Common myeloid progenitor, CD34-positive (primary cell): ENCODE measurements at regions not wholly inside any gene's neighbourhood (a gene's known extent, or its start where the extent isn't known, plus 50 kb on each side); places are given as distances from the start of the nearest gene placed in this dataset.

ENCODE experiments used
- CTCF ChIA-PET: fragments of 350-600 bp; sonication (Branson Sonifier 250); formaldehyde crosslinking; loops from one replicate; lab custom pipeline; 2021; ENCODE audit warnings: antibody characterized with exemption; lab: Charles Lee
- POLR2A ChIA-PET: fragments of 350-600 bp; sonication (Branson Sonifier 250); formaldehyde crosslinking; loops from one replicate; lab custom pipeline; 2021; ENCODE audit warnings: antibody characterized with exemption; lab: Charles Lee
- DNase-seq, 3 donors: peaks; one replicate each; pipeline versions ENCODE4 v3.0.0 to v3.0.0-alpha.2; 2013
- H3K27ac ChIP-seq, 2 experiments: 1 replicate in 1 of 2; 2 replicates in 1 of 2; pipeline ENCODE4 v1.7.0; 2013; ENCODE audit warnings: inconsistent platforms in 2 of 2, low read length in 2 of 2, mild to moderate bottlenecking in 2 of 2, low read depth in 1 of 2, moderate library complexity in 1 of 2; ENCODE audit not compliant: severe bottlenecking in 2 of 2, insufficient read depth in 1 of 2, poor library complexity in 1 of 2
- H3K27me3 ChIP-seq, 5 experiments: replicated peaks in 2 of 5; 1 replicate in 3 of 5; 2 replicates in 2 of 5; pipeline versions ENCODE4 v1.6.1 to v1.7.0; 2013; ENCODE audit warnings: low read length in 4 of 5, mild to moderate bottlenecking in 2 of 5, moderate library complexity in 2 of 5, inconsistent platforms in 1 of 5; ENCODE audit not compliant: insufficient read depth in 5 of 5, control insufficient read depth in 4 of 5
- H3K36me3 ChIP-seq, 4 experiments: 1 replicate in 2 of 4; 2 replicates in 2 of 4; pipeline versions ENCODE4 v1.6.1 to v1.7.0; 2013; ENCODE audit warnings: low read length in 3 of 4, control low read depth in 1 of 4, mild to moderate bottlenecking in 1 of 4; ENCODE audit not compliant: control insufficient read depth in 4 of 4, insufficient read depth in 4 of 4
- H3K4me1 ChIP-seq, 4 experiments: 1 replicate in 3 of 4; 2 replicates in 1 of 4; pipeline versions ENCODE4 v1.6.1 to v1.7.1; 2013; ENCODE audit warnings: low read length in 3 of 4, mild to moderate bottlenecking in 3 of 4, control low read depth in 1 of 4, inconsistent platforms in 1 of 4, moderate library complexity in 1 of 4; ENCODE audit not compliant: control insufficient read depth in 4 of 4, insufficient read depth in 4 of 4; ENCODE audit errors: control extremely low read depth in 1 of 4
- H3K4me3 ChIP-seq, 7 experiments: 1 replicate in 4 of 7; 2 replicates in 3 of 7; pipeline versions ENCODE4 v1.5.1 to v1.7.0; 2013; ENCODE audit warnings: mild to moderate bottlenecking in 7 of 7, low read length in 6 of 7, moderate library complexity in 6 of 7, inconsistent platforms in 2 of 7, low read depth in 2 of 7, control low read depth in 1 of 7; ENCODE audit not compliant: insufficient read depth in 4 of 7, control insufficient read depth in 1 of 7; ENCODE audit errors: extremely low read depth in 1 of 7
- H3K9me3 ChIP-seq, 5 experiments: 1 replicate in 4 of 5; 2 replicates in 1 of 5; pipeline versions ENCODE4 v1.6.1 to v1.7.1; 2013; ENCODE audit warnings: low read length in 4 of 5, mild to moderate bottlenecking in 2 of 5, inconsistent platforms in 1 of 5, low read depth in 1 of 5, moderate library complexity in 1 of 5; ENCODE audit not compliant: control insufficient read depth in 4 of 5, insufficient read depth in 2 of 5; ENCODE audit errors: control extremely low read depth in 1 of 5
- WGBS: methylation state at CpG from one replicate; pipeline ENCODE4 v1.1.5; 2013; ENCODE audit not compliant: insufficient coverage; 5-methylcytosine and 5-hydroxymethylcytosine counted together

DNA sequence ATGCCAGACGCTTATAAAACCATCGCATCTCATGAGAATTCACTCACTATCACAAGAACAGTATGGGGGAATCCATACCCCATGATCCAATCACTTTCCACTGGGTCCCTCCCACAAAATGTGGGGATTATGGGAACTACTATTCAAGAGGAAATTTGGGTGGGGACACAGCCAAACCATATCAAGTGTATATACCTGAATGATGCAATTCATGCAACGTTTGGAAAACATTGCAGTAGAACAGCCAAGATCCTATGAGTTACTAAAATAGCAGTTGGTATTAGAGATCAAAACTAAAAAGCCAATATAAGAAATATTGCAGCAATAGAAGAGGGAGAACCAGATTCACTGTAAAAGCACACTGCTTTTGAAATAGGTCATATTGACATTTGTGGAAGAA lies 1543.9 kb upstream of the B3GALT2 start:
- no peak overlapping the region for H3K4me3 ChIP-seq
- no peaks in the 10 kb centered on the region for H3K4me1 ChIP-seq
- no peaks in the 10 kb centered on the region for H3K27me3 ChIP-seq
- POLR2A ChIA-PET: no interaction called here
- no peaks in the 10 kb centered on the region for H3K9me3 ChIP-seq
- WGBS: no CpG with 5 or more reads among the region's 3 CpGs
- CTCF ChIA-PET: no interaction called here
- H3K27ac ChIP-seq: no peak overlapping the region
- no peaks in the 10 kb centered on the region for H3K36me3 ChIP-seq
- DNase-seq: no peak

DNA sequence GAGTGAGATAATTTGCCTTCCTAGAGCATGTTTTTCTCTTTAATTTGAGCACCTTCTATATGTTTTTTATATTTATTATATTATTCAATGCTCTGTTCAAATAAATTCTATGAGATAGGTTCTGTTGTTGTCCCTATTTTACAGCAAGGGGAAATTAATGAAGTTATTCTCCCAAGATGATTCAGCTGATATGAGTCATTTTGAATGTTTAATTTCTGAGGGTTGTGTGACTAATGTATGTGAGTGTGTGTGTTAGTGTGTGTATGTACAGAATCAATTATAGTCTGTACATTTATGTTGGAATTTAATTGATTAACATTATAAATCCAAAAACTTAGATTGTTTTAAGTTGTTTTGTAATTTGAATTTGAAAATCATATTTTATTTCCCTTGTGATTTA lies 1536.7 kb upstream of the B3GALT2 start:
- no peak for DNase-seq
- Histone ChIP-seq H3K9me3 (no peaks in the 10 kb centered on the region), H3K4me1 (no peaks in the 10 kb centered on the region), H3K36me3 (no peaks in the 10 kb centered on the region), H3K27ac (no peak overlapping the region), H3K27me3 (no peaks in the 10 kb centered on the region), H3K4me3 (no peak overlapping the region)
- ChIA-PET POLR2A (no interaction called here), CTCF (no interaction called here)

DNA sequence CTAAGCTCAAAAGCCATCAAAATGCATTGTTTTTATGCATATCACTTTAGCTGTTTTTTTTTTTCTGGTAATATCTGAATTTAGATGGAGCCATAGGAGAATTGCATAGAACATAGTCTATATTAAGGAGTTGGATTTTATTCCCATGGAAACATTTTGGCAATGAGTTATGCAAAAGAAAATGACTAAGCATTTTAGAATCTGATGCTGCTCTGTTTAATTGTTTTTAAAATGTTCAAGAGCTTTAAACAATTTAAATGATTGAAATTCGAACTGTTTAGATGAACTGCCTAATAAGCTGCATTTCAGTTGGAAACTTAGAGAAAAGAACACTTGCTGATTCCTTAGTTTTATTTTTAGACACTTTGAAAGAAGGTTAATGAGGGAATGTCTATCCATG lies 1531.5 kb upstream of the B3GALT2 start:
- ChIA-PET CTCF (no interaction called here), POLR2A (no interaction called here)
- no peak overlapping the region for H3K27ac ChIP-seq
- no peaks in the 10 kb centered on the region for H3K36me3 ChIP-seq
- no peak overlapping the region for H3K4me3 ChIP-seq
- no peaks in the 10 kb centered on the region for H3K4me1 ChIP-seq
- H3K9me3 ChIP-seq: no peaks in the 10 kb centered on the region
- H3K27me3 ChIP-seq: no peaks in the 10 kb centered on the region
- no peak for DNase-seq
- 80% methylated on average over 1 of the region's 1 CpG for WGBS

DNA sequence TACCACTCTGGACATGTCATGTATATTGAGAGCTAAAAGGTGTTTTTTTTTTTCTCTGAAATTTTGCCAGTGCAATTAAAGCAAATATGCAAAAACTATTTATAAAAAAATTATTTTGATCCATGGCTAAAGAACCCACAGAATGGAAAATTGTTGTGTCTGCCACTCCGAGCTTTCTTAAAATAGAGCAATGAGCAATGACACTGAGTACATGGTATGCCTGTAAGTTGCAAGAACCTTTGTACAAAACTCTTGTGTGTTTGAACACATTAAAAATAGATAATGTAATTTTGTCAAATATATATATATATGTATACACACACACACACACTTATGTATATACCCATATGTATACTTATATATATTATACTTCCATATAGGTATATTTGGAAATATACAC lies 1530.9 kb upstream of the B3GALT2 start:
- DNase-seq: no peak
- H3K4me3 ChIP-seq: no peak overlapping the region
- H3K36me3 ChIP-seq: no peaks in the 10 kb centered on the region
- no peaks in the 10 kb centered on the region for H3K9me3 ChIP-seq
- no peaks in the 10 kb centered on the region for H3K4me1 ChIP-seq
- H3K27me3 ChIP-seq: no peaks in the 10 kb centered on the region
- WGBS: no CpG with 5 or more reads among the region's 1 CpG
- CTCF ChIA-PET: no interaction called here
- no peak overlapping the region for H3K27ac ChIP-seq
- POLR2A ChIA-PET: no interaction called here

DNA sequence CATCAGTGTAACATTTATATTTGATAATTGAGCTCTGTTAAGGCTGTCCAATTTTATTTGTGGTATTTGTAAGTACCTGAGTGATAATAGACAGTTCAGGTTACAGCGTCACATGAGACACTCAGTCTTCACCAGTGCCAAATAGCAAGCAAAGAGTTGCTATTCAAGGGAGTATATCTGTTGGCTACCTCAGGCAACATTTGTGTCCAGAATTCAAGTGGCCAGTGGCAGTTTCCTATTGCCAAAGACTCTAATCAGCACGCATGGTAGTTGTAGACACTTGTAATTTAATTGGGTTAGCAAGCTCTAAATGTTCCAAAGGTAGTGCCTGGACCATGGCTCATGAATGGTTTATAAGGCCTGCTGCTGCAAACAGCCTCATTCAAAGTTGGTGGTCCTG lies 1524.3 kb upstream of the B3GALT2 start:
- no peak for DNase-seq
- POLR2A ChIA-PET: no interaction called here
- no peaks in the 10 kb centered on the region for H3K27me3 ChIP-seq
- H3K27ac ChIP-seq: no peak overlapping the region
- no peaks in the 10 kb centered on the region for H3K36me3 ChIP-seq
- no peaks in the 10 kb centered on the region for H3K9me3 ChIP-seq
- no peak overlapping the region for H3K4me3 ChIP-seq
- 100% methylated on average over 2 of the region's 2 CpGs for WGBS
- CTCF ChIA-PET: no interaction called here
- no peaks in the 10 kb centered on the region for H3K4me1 ChIP-seq

DNA sequence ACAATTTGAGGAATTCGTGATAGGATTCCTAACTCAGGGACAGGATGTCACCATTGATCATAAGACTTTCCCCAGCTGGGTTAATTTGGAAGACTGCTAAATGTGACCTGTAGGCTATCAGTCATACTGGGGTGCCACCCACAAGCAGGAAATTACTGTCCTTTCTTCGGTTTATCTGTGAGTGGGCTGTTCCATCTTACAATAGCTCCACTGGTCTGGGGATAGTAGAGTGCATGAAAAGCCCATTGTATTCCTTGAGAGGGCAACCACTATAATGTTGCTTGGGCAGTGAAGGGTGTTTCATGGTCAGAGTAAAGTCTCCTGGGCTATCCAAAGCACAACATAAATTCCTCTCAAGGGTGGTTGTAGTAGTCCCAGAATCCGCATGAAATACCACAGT lies 1523.0 kb upstream of the B3GALT2 start:
- DNase-seq: no peak

DNA sequence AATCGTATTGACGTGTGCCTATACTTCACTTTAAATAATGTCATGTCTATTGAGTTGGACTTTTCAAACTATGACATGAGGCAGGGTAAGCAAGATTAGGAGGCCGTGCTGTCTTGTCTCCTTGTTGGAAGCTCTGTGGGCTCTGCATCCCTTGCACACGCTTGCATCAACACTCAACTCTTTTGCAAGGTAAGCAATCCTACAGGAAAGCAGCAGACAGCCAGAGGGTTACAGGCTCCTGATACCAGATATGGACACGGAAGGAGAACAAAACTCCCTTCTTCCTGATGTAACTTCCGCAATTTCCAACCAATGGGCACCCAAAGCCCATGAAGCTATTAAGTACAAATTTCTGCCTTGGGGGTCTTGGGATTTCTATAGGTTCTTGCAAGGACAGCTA lies 1520.7 kb upstream of the B3GALT2 start:
- H3K27ac ChIP-seq: no peak overlapping the region
- WGBS: 96% methylated on average over 4 of the region's 6 CpGs
- no peaks in the 10 kb centered on the region for H3K9me3 ChIP-seq
- POLR2A ChIA-PET: no interaction called here
- no peaks in the 10 kb centered on the region for H3K36me3 ChIP-seq
- H3K27me3 ChIP-seq: no peaks in the 10 kb centered on the region
- CTCF ChIA-PET: no interaction called here
- no peak for DNase-seq
- H3K4me3 ChIP-seq: no peak overlapping the region
- no peaks in the 10 kb centered on the region for H3K4me1 ChIP-seq

More for the DNA sequence above, 1523.0 kb upstream of the B3GALT2 start:
- Histone ChIP-seq H3K27me3 (no peaks in the 10 kb centered on the region), H3K27ac (no peak overlapping the region), H3K9me3 (no peaks in the 10 kb centered on the region), H3K4me3 (no peak overlapping the region), H3K4me1 (no peaks in the 10 kb centered on the region), H3K36me3 (no peaks in the 10 kb centered on the region)
- ChIA-PET POLR2A (no interaction called here), CTCF (no interaction called here)
- 97% methylated on average over 3 of the region's 3 CpGs for WGBS
